Suprapubic skin (tissue), 4 donors: ENCODE measurements at regions not wholly inside any gene's neighbourhood (a gene's known extent, or its start where the extent isn't known, plus 50 kb on each side); places are given as distances from the start of the nearest gene placed in this dataset.

Experiments
- DNase-seq, 2 donors: peaks; one replicate each; pipeline ENCODE4 v3.0.0-alpha.2; 2019; ENCODE audit warnings: low spot score in 2 of 2
- H3K27ac ChIP-seq: fragments of 200-600 bp; sonication (generic); one replicate; pipeline ENCODE4 v1.5.1; 2019
- H3K27me3 ChIP-seq: fragments of 200-600 bp; sonication (generic); one replicate; pipeline ENCODE4 v1.5.1; 2019
- H3K36me3 ChIP-seq: fragments of 200-600 bp; sonication (generic); one replicate; pipeline ENCODE4 v1.5.1; 2019
- H3K4me1 ChIP-seq: fragments of 200-600 bp; sonication (generic); one replicate; pipeline ENCODE4 v1.5.1; 2019
- H3K4me3 ChIP-seq: fragments of 200-600 bp; sonication (generic); one replicate; pipeline ENCODE4 v1.5.1; 2019; ENCODE audit warnings: mild to moderate bottlenecking
- H3K9me3 ChIP-seq: fragments of 200-600 bp; sonication (generic); one replicate; pipeline ENCODE4 v1.5.1; 2019
- EP300 ChIP-seq: sonication (generic); formaldehyde crosslinking; IDR thresholded peaks from one replicate; pipeline ENCODE4 v1.6.1; 2017; ENCODE audit warnings: antibody characterized with exemption
- POLR2A ChIP-seq, 2 donors: fragments of 450-650 bp; IDR thresholded peaks; one replicate each; pipeline ENCODE4 v1.6.1; 2017; ENCODE audit warnings: antibody characterized with exemption in 2 of 2, mild to moderate bottlenecking in 2 of 2, moderate library complexity in 2 of 2
- POLR2AphosphoS5 ChIP-seq, 3 donors: sonication (generic); formaldehyde crosslinking; IDR thresholded peaks; one replicate each; pipeline ENCODE4 v1.6.1; 2017; ENCODE audit warnings: antibody characterized with exemption in 3 of 3
- WGBS: methylation state at CpG from one replicate; pipeline ENCODE4 v1.1.5; 2018; 5-methylcytosine and 5-hydroxymethylcytosine counted together
- TF ChIP-seq, protein P1 (sequence below), 2 donors: fragments of 200-600 bp in 1 of 2; fragments of 450-650 bp in 1 of 2; sonication (generic) in 1 of 2; IDR thresholded peaks; one replicate each; pipeline ENCODE4 v1.5.1; 2016 to 2019; ENCODE audit warnings: antibody characterized with exemption in 2 of 2, mild to moderate bottlenecking in 1 of 2, moderate library complexity in 1 of 2

DNA sequence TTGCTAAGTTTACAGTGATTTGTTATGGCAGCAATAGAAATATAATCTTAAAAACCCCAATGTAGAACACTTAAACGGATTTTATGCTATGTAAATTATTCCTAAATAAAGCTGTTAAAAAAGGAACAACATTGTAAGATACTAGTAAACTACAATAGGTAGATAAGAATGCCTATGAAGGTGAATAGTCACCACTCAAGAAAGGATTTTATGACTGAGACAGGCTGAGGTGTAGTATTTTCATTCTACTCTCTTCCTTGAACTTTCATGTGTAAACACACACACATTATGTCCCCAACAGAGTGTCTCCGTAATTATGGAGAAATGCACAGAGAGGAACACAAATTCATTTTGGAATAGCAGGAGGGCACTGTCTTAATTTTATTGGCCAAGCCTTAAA is 183.9 kb upstream of the ST6GAL2 start:
- Histone ChIP-seq H3K27ac (no peak overlapping the region), H3K9me3 (no peaks in the 10 kb centered on the region), H3K4me1 (no peaks in the 10 kb centered on the region), H3K27me3 (no peaks in the 10 kb centered on the region), H3K36me3 (no peaks in the 10 kb centered on the region), H3K4me3 (no peak overlapping the region)
- no peak for DNase-seq
- 79% methylated on average over 2 of the region's 2 CpGs for WGBS
- TF ChIP-seq EP300 = no peak
- no peak for TF ChIP-seq POLR2AphosphoS5 (IDR thresholded peaks at IDR 0.05)
- no peak for TF ChIP-seq POLR2A (IDR thresholded peaks at IDR 0.05)
- TF ChIP-seq, protein P1, sequence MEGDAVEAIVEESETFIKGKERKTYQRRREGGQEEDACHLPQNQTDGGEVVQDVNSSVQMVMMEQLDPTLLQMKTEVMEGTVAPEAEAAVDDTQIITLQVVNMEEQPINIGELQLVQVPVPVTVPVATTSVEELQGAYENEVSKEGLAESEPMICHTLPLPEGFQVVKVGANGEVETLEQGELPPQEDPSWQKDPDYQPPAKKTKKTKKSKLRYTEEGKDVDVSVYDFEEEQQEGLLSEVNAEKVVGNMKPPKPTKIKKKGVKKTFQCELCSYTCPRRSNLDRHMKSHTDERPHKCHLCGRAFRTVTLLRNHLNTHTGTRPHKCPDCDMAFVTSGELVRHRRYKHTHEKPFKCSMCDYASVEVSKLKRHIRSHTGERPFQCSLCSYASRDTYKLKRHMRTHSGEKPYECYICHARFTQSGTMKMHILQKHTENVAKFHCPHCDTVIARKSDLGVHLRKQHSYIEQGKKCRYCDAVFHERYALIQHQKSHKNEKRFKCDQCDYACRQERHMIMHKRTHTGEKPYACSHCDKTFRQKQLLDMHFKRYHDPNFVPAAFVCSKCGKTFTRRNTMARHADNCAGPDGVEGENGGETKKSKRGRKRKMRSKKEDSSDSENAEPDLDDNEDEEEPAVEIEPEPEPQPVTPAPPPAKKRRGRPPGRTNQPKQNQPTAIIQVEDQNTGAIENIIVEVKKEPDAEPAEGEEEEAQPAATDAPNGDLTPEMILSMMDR (IDR thresholded peaks at IDR 0.05) = no peak

DNA sequence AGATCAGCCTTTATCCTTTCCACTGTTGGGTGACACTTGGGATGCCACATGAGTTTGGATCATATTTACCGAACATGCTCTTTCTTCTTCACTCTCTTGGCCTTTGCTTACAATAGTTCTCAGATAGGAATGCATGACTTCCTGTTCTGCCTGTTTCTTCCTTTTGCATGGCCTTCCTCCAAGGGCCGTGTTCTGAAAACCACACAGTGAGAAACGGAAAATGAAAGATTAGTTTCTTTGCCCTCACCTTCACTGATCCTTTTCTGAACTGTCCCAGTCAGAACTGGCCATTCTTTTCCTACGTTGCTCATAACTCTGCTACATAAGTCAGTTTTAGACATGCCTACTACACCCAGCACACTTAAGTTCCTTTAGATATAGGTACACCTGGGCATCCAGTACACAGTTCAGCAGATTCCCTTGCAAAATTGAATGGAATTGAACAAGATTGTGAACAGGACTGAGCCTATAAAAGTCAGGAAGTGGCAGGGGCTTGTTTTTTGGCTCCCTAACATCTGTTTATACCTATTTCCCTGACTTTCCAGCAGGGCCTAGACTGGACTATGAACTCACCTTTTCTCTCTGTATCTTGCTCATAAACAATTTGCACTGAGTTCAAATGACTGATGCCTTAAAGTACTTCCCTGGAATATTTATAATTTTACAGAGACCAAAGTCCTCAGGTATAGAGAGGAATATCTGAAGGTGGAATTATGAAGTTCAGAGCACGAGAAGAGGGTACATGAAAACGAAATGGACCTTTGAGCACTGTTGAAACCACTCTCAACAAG is 186.4 kb upstream of the ST6GAL2 start:
- TF ChIP-seq POLR2A (IDR thresholded peaks at IDR 0.05) (no peak), EP300 (no peak), POLR2AphosphoS5 (IDR thresholded peaks at IDR 0.05) (no peak)
- TF ChIP-seq, protein P1 (IDR thresholded peaks at IDR 0.05) = no peak
- no peak for DNase-seq
- no peak overlapping the region for H3K4me3 ChIP-seq
- no peaks in the 10 kb centered on the region for H3K4me1 ChIP-seq
- H3K27me3 ChIP-seq = no peaks in the 10 kb centered on the region
- 42% methylated on average over 6 of the region's 6 CpGs for WGBS
- no peak overlapping the region for H3K27ac ChIP-seq
- no peaks in the 10 kb centered on the region for H3K36me3 ChIP-seq
- no peaks in the 10 kb centered on the region for H3K9me3 ChIP-seq

DNA sequence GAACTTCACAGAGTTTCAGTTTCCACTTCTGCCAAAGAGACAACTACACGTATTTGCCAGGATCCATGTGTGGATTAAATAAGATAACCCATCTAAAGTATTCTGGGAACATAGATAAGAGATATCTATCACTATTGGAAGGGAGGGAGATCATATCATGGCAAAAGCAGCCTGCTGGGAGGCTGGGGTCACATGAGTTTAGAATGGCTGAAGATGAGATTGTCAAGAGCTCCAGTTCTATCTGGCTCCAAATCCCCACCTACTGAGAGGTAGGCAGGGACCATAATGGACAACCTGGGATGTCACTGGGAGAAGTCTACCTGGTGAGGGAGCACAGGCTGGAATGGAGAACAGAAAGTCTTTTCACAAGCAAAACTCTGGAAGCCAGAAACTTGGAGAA is 192.6 kb upstream of the ST6GAL2 start:
- no peak for DNase-seq

DNA sequence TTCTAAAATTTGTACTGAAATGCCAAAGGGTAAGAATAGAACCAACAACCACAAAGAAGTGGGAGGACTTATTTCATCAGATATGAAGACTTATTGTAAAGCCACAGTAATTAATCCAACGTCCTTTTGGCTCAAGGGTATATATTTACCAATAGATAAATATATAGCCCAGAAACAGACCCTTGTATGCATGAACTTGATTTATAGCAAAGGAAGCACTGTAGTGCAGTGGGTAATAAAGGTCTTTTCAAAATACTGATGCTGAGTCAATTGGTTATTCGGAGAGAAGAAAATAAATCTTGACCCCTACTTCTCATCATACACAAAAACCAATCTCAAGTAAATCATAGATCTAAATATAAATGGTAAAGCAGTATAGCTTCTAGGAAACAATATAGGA is 200.5 kb upstream of the ST6GAL2 start:
- H3K9me3 ChIP-seq = no peaks in the 10 kb centered on the region
- no peaks in the 10 kb centered on the region for H3K36me3 ChIP-seq
- no peaks in the 10 kb centered on the region for H3K4me1 ChIP-seq
- no peak for TF ChIP-seq EP300
- no peak overlapping the region for H3K27ac ChIP-seq
- no peak overlapping the region for H3K4me3 ChIP-seq
- DNase-seq = no peak
- 76% methylated on average over 2 of the region's 2 CpGs for WGBS
- no peaks in the 10 kb centered on the region for H3K27me3 ChIP-seq

More for the DNA sequence above, 192.6 kb upstream of the ST6GAL2 start:
- Histone ChIP-seq H3K4me1 (no peaks in the 10 kb centered on the region), H3K27ac (no peak overlapping the region), H3K36me3 (no peaks in the 10 kb centered on the region), H3K27me3 (no peaks in the 10 kb centered on the region), H3K9me3 (no peaks in the 10 kb centered on the region), H3K4me3 (no peak overlapping the region)
- no peak for TF ChIP-seq POLR2A (IDR thresholded peaks at IDR 0.05)
- TF ChIP-seq, protein P1 (IDR thresholded peaks at IDR 0.05) = no peak
- no peak for TF ChIP-seq POLR2AphosphoS5 (IDR thresholded peaks at IDR 0.05)
- no peak for TF ChIP-seq EP300
- WGBS = 71% methylated on average over 1 of the region's 1 CpG

DNA sequence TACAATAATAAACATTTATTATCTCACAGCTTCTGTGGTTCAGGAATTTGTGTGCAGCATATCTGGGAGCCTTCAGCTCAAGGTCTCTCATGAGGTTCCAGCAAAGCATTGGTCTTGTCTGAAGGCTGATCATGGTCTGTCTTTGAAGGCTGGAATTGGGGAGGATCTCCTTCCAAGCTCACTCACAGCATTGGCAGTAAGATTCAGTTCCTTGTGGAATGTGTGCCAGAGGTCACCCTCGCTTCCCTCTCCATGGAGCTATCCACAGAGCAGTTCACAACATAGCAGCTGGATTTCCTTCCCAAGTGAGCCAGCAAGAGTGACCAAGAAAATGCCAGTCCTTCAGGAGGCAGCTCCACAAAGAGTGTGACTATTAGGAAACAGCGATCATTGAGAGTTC is 202.2 kb upstream of the ST6GAL2 start:
- Histone ChIP-seq H3K4me1 (no peaks in the 10 kb centered on the region), H3K27ac (no peak overlapping the region), H3K36me3 (no peaks in the 10 kb centered on the region), H3K27me3 (no peaks in the 10 kb centered on the region), H3K4me3 (no peak overlapping the region), H3K9me3 (no peaks in the 10 kb centered on the region)
- no peak for DNase-seq
- 78% methylated on average over 2 of the region's 2 CpGs for WGBS
- TF ChIP-seq EP300 = no peak
- no peak for TF ChIP-seq POLR2AphosphoS5 (IDR thresholded peaks at IDR 0.05)
- TF ChIP-seq, protein P1 (IDR thresholded peaks at IDR 0.05) = no peak
- no peak for TF ChIP-seq POLR2A (IDR thresholded peaks at IDR 0.05)
